ENCODE measurements at regions not wholly inside any gene's neighbourhood (a gene's known extent, or its start where the extent isn't known, plus 50 kb on each side); places are given as distances from the start of the nearest gene placed in this dataset.

- H3K79me2 ChIP-seq (ENCODE audit: insufficient read depth, low read length), result no peaks in the 10 kb centered on the region
- no peak overlapping the region for H3K27ac ChIP-seq (ENCODE audit: low read depth, low read length)
- Mint-ChIP-seq H3K4me3 (ENCODE audit: unreplicated experiment) (peak overlapping the region; percentile 18), H3K27me3 (ENCODE audit: low read depth, unreplicated experiment) (no peaks in the 10 kb centered on the region), H3K36me3 (ENCODE audit: low read depth, unreplicated experiment) (no peaks in the 10 kb centered on the region), H3K9me3 (ENCODE audit: unreplicated experiment) (no peaks in the 10 kb centered on the region), H3K27ac (ENCODE audit: unreplicated experiment) (peak overlapping the region; percentile 70), H3K4me1 (ENCODE audit: low read depth, unreplicated experiment) (peaks cover 49% of the 10 kb centered on the region)
- H3K4me1 ChIP-seq (ENCODE audit: insufficient read depth, low read length), result peaks cover 33% of the 10 kb centered on the region
- no peaks in the 10 kb centered on the region for H3K36me3 ChIP-seq (ENCODE audit: insufficient read depth, low read length)
- no peak overlapping the region for H3K4me3 ChIP-seq (ENCODE audit: insufficient read depth, low read depth, low read length)
- TF ChIP-seq CTCF (IDR thresholded peaks at IDR 0.05; ENCODE audit: insufficient read depth, low read depth, low read length), result no peak
- TF ChIP-seq EZH2 (IDR thresholded peaks at IDR 0.05; ENCODE audit: insufficient read depth, low read length), result no peak
- H2AFZ ChIP-seq (ENCODE audit: low read depth, low read length), result no peak overlapping the region
- H3K9ac ChIP-seq (ENCODE audit: low read length), result no peak overlapping the region
- no peaks in the 10 kb centered on the region for H4K20me1 ChIP-seq (ENCODE audit: insufficient read depth, low read length)
- H3K4me2 ChIP-seq (ENCODE audit: low read length), result no peak overlapping the region
- no peaks in the 10 kb centered on the region for H3K27me3 ChIP-seq (ENCODE audit: insufficient read depth, low read length)
- DNase-seq (ENCODE audit: low read depth) (no peak), FAIRE-seq (no peak)
- H3K9me3 ChIP-seq (ENCODE audit: insufficient read depth, low read depth, low read length), result no peaks in the 10 kb centered on the region
Measured at GRCh38 chr15:62934236-62934971, 108.1 kb upstream of the TPM1 start.

- FAIRE-seq (no peak), DNase-seq (ENCODE audit: low read depth) (no peak)
- Mint-ChIP-seq H3K27me3 (ENCODE audit: low read depth, unreplicated experiment) (no peaks in the 10 kb centered on the region), H3K36me3 (ENCODE audit: low read depth, unreplicated experiment) (no peaks in the 10 kb centered on the region), H3K4me3 (ENCODE audit: unreplicated experiment) (no peak overlapping the region), H3K27ac (ENCODE audit: unreplicated experiment) (peak overlapping the region; percentile 6), H3K9me3 (ENCODE audit: unreplicated experiment) (no peaks in the 10 kb centered on the region), H3K4me1 (ENCODE audit: low read depth, unreplicated experiment) (peaks cover 51% of the 10 kb centered on the region)
- H3K9ac ChIP-seq (ENCODE audit: low read length), result no peak overlapping the region
- TF ChIP-seq CTCF (IDR thresholded peaks at IDR 0.05; ENCODE audit: insufficient read depth, low read depth, low read length) (no peak), EZH2 (IDR thresholded peaks at IDR 0.05; ENCODE audit: insufficient read depth, low read length) (no peak)
- no peaks in the 10 kb centered on the region for H3K79me2 ChIP-seq (ENCODE audit: insufficient read depth, low read length)
- H4K20me1 ChIP-seq (ENCODE audit: insufficient read depth, low read length), result no peaks in the 10 kb centered on the region
- peaks cover 34% of the 10 kb centered on the region for H3K4me1 ChIP-seq (ENCODE audit: insufficient read depth, low read length)
- no peak overlapping the region for H3K4me2 ChIP-seq (ENCODE audit: low read length)
- H3K9me3 ChIP-seq (ENCODE audit: insufficient read depth, low read depth, low read length), result no peaks in the 10 kb centered on the region
- H3K4me3 ChIP-seq (ENCODE audit: insufficient read depth, low read depth, low read length), result no peak overlapping the region
- H3K27ac ChIP-seq (ENCODE audit: low read depth, low read length), result no peak overlapping the region
- no peaks in the 10 kb centered on the region for H3K27me3 ChIP-seq (ENCODE audit: insufficient read depth, low read length)
- no peaks in the 10 kb centered on the region for H3K36me3 ChIP-seq (ENCODE audit: insufficient read depth, low read length)
- H2AFZ ChIP-seq (ENCODE audit: low read depth, low read length), result no peak overlapping the region
Measured at GRCh38 chr15:62935300-62936081, 107.1 kb upstream of the TPM1 start.
